ENCODE measurements at regions not wholly inside any gene's neighbourhood (a gene's known extent, or its start where the extent isn't known, plus 50 kb on each side); places are given as distances from the start of the nearest gene placed in this dataset.

GRCh38 chr12:115830070-115830469, 447.4 kb downstream of the MED13L start:
- no peak for TF ChIP-seq CTCF (IDR thresholded peaks at IDR 0.05; ENCODE audit: borderline replicate concordance, insufficient read depth, low read depth, low read length)

GRCh38 chr12:115828168-115828567, 449.3 kb downstream of the MED13L start:
- no peak for TF ChIP-seq CTCF (IDR thresholded peaks at IDR 0.05; ENCODE audit: borderline replicate concordance, insufficient read depth, low read depth, low read length)
- no peak overlapping the region for H3K4me3 ChIP-seq (ENCODE audit: low read depth, low read length)

More at GRCh38 chr12:115830070-115830469, 447.4 kb downstream of the MED13L start:
- H3K4me3 ChIP-seq (ENCODE audit: low read depth, low read length), result no peak overlapping the region

GRCh38 chr12:115824936-115825602, 452.4 kb downstream of the MED13L start:
- TF ChIP-seq CTCF (IDR thresholded peaks at IDR 0.05; ENCODE audit: borderline replicate concordance, insufficient read depth, low read depth, low read length), result no peak
- H3K4me3 ChIP-seq (ENCODE audit: low read depth, low read length), result no peak overlapping the region

GRCh38 chr12:115823635-115824034, 453.9 kb downstream of the MED13L start:
- TF ChIP-seq CTCF (IDR thresholded peaks at IDR 0.05; ENCODE audit: borderline replicate concordance, insufficient read depth, low read depth, low read length), result no peak
- no peak overlapping the region for H3K4me3 ChIP-seq (ENCODE audit: low read depth, low read length)

- no peak for TF ChIP-seq CTCF (IDR thresholded peaks at IDR 0.05; ENCODE audit: borderline replicate concordance, insufficient read depth, low read depth, low read length)
- no peak overlapping the region for H3K4me3 ChIP-seq (ENCODE audit: low read depth, low read length)
Measured at GRCh38 chr12:115820656-115821055, 456.8 kb downstream of the MED13L start.

- H3K4me3 ChIP-seq (ENCODE audit: low read depth, low read length), result no peak overlapping the region
- no peak for TF ChIP-seq CTCF (IDR thresholded peaks at IDR 0.05; ENCODE audit: borderline replicate concordance, insufficient read depth, low read depth, low read length)
Measured at GRCh38 chr12:115818973-115819372, 458.5 kb downstream of the MED13L start.

GRCh38 chr12:115817389-115817788, 460.1 kb downstream of the MED13L start:
- no peak overlapping the region for H3K4me3 ChIP-seq (ENCODE audit: low read depth, low read length)
- no peak for TF ChIP-seq CTCF (IDR thresholded peaks at IDR 0.05; ENCODE audit: borderline replicate concordance, insufficient read depth, low read depth, low read length)

All from GM12875 (cell line).